Effector memory CD8-positive, alpha-beta T cell (primary cell): ENCODE measurements at regions not wholly inside any gene's neighbourhood (a gene's known extent, or its start where the extent isn't known, plus 50 kb on each side); places are given as distances from the start of the nearest gene placed in this dataset.
A peak's percentile ranks its signal among the peaks of the same experiment; 100 is the strongest.

ENCODE experiments used
- ATAC-seq: fragments of 150-1000 bp; cut with Tn5 transposase; replicated peaks from 2 replicates; pipeline ENCODE4 v1.10.0; 2021; ENCODE audit warnings: mild to moderate bottlenecking, moderate library complexity
- DNase-seq, 3 experiments: peaks; one replicate each; pipeline ENCODE4 v3.0.0; 2021
- H3K27ac Mint-ChIP-seq, 2 donors: one replicate each; pipeline ENCODE4 v1.8.0; 2022; ENCODE audit warnings: mild to moderate bottlenecking in 2 of 2, mixed read lengths in 2 of 2, moderate library complexity in 2 of 2
- H3K27me3 Mint-ChIP-seq, 2 donors: one replicate each; pipeline ENCODE4 v1.8.0; 2022; ENCODE audit warnings: mixed read lengths in 2 of 2
- H3K36me3 Mint-ChIP-seq: one replicate; pipeline ENCODE4 v1.8.0; 2022; ENCODE audit warnings: mild to moderate bottlenecking, moderate library complexity, mixed read lengths; ENCODE audit not compliant: insufficient read depth
- H3K4me1 Mint-ChIP-seq, 2 donors: one replicate each; pipeline ENCODE4 v1.8.0; 2022; ENCODE audit warnings: low read depth in 2 of 2, mixed read lengths in 2 of 2
- H3K4me3 Mint-ChIP-seq, 2 donors: one replicate each; pipeline ENCODE4 v1.8.0; 2022; ENCODE audit warnings: mild to moderate bottlenecking in 2 of 2, mixed read lengths in 2 of 2, moderate library complexity in 2 of 2
- H3K9me3 Mint-ChIP-seq, 2 donors: one replicate each; pipeline ENCODE4 v1.8.0; 2022; ENCODE audit warnings: mixed read lengths in 2 of 2

DNA sequence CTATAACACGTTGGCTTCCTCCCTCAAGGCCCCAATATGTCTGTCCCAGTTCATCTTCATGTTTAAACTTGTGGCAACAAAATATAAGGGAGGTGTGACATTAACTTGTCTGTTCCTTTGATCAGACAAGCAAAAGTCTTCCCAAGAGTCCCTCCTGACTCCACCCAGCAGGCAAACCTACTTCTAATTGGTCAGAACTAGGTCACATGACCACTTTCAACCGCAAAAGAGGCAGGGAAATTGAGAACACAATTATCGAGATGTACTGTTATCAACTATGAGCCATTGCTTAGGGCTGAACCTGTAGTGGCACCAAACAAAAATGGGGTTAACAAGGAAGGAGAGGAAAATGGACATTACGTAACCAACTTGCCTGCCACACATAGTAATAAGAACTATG lies 246.8 kb upstream of the TET2 start:
- Mint-ChIP-seq H3K9me3 (peaks cover 0 to 1% of the 10 kb centered on the region in 2 donors), H3K4me3 (no peak overlapping the region), H3K27ac (no peak overlapping the region), H3K4me1 (peaks cover 0 to 5% of the 10 kb centered on the region in 2 donors), H3K27me3 (no peaks in the 10 kb centered on the region), H3K36me3 (no peaks in the 10 kb centered on the region)
- ATAC-seq (no peak), DNase-seq (no peak)

DNA sequence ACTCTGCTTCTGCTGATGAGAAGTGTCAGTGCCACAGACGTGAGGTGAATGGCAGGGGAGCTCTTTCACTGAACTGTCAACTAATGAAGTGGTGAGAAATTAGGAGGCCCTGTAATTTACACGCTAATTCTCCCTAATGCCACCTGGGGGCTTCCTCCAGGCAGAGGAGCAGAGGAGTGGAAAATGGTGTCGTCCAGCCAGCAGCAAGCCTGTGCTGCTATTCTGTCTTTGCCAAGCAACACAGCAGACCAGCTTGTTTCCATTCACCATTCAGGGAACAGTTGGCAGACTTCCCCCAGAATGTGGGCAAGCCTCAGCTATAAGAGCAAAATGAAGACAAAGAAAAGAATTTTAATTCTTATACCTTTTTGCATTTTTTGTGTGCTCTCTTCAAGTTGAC lies 245.2 kb upstream of the TET2 start:
- DNase-seq (no peak), ATAC-seq (no peak)
- no peaks in the 10 kb centered on the region for H3K36me3 Mint-ChIP-seq
- H3K4me1 Mint-ChIP-seq: peaks cover 0 to 5% of the 10 kb centered on the region in 2 donors
- H3K4me3 Mint-ChIP-seq: no peak overlapping the region
- peaks cover 0 to 1% of the 10 kb centered on the region in 2 donors for H3K9me3 Mint-ChIP-seq
- H3K27me3 Mint-ChIP-seq: no peaks in the 10 kb centered on the region
- no peak overlapping the region for H3K27ac Mint-ChIP-seq

DNA sequence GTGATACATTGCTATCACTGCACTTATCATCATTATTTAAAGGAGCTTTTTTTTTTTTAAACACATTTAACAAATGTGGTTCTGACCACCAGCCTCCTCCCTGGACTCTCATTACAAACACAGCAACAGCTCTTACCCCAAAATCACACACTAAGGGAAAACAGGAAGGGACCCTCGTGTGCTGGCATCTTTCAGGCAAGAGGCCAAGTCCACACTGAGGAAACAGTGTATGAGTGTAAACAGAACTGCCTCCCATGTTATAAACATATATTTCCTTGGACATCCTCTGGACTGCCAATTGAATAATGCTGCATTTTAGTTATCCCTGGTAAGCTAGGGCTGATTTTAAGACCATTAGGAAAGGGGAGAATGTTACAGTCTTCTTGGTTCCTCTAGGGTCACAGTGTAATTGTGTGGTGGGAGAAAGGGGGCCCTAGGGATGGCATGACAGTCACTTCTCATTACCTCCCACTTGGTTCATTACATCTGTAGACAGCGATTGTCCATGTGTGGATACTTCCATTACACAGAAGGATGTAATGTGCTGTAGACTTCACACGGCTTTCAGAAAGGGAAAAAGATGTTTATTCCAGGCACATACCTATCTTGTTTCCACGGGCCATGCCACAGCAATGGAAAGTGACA lies 244.6 kb upstream of the TET2 start:
- H3K27ac Mint-ChIP-seq: no peak overlapping the region

GRCh38 chr4:104905065-104905464 lies 241.6 kb upstream of the TET2 start:
- H3K27ac Mint-ChIP-seq: no peak overlapping the region
- H3K9me3 Mint-ChIP-seq: peaks cover 0 to 1% of the 10 kb centered on the region in 2 donors
- no peaks in the 10 kb centered on the region for H3K27me3 Mint-ChIP-seq
- no peaks in the 10 kb centered on the region for H3K36me3 Mint-ChIP-seq
- no peak for ATAC-seq
- peaks cover 0 to 5% of the 10 kb centered on the region in 2 donors for H3K4me1 Mint-ChIP-seq
- no peak for DNase-seq
- H3K4me3 Mint-ChIP-seq: no peak overlapping the region

More for the DNA sequence above, 244.6 kb upstream of the TET2 start:
- ATAC-seq (no peak), DNase-seq (no peak)
- Mint-ChIP-seq H3K27me3 (no peaks in the 10 kb centered on the region), H3K36me3 (no peaks in the 10 kb centered on the region), H3K4me1 (peaks cover 0 to 5% of the 10 kb centered on the region in 2 donors), H3K4me3 (no peak overlapping the region), H3K9me3 (peaks cover 0 to 1% of the 10 kb centered on the region in 2 donors)

GRCh38 chr4:104905546-104905945 lies 241.1 kb upstream of the TET2 start:
- Mint-ChIP-seq H3K36me3 (no peaks in the 10 kb centered on the region), H3K27ac (no peak overlapping the region), H3K4me1 (peaks cover 0 to 5% of the 10 kb centered on the region in 2 donors), H3K9me3 (peaks cover 0 to 1% of the 10 kb centered on the region in 2 donors), H3K4me3 (no peak overlapping the region), H3K27me3 (no peaks in the 10 kb centered on the region)
- ATAC-seq: no peak
- DNase-seq: no peak

GRCh38 chr4:104906276-104906675 lies 240.4 kb upstream of the TET2 start:
- ATAC-seq (no peak), DNase-seq (no peak)
- H3K27me3 Mint-ChIP-seq: no peaks in the 10 kb centered on the region
- no peaks in the 10 kb centered on the region for H3K36me3 Mint-ChIP-seq
- no peak overlapping the region for H3K4me3 Mint-ChIP-seq
- H3K27ac Mint-ChIP-seq: no peak overlapping the region
- H3K9me3 Mint-ChIP-seq: peaks cover 0 to 3% of the 10 kb centered on the region in 2 donors
- peaks cover 0 to 5% of the 10 kb centered on the region in 2 donors for H3K4me1 Mint-ChIP-seq

GRCh38 chr4:104907074-104907649 lies 239.5 kb upstream of the TET2 start:
- Mint-ChIP-seq H3K9me3 (peaks cover 0 to 3% of the 10 kb centered on the region in 2 donors), H3K4me1 (peaks cover 0 to under 1% of the 10 kb centered on the region in 2 donors), H3K27me3 (no peaks in the 10 kb centered on the region), H3K36me3 (no peaks in the 10 kb centered on the region), H3K4me3 (no peak overlapping the region), H3K27ac (no peak overlapping the region)
- no peak for ATAC-seq
- no peak for DNase-seq

- Mint-ChIP-seq H3K4me1 (no peaks in the 10 kb centered on the region), H3K36me3 (no peaks in the 10 kb centered on the region), H3K27ac (no peak overlapping the region), H3K4me3 (no peak overlapping the region), H3K27me3 (no peaks in the 10 kb centered on the region), H3K9me3 (peaks cover 0 to 4% of the 10 kb centered on the region in 2 donors)
- no peak for ATAC-seq
- no peak for DNase-seq
These were observed 238.7 kb upstream of the TET2 start for GRCh38 chr4:104907991-104908390.

- Mint-ChIP-seq H3K27me3 (no peaks in the 10 kb centered on the region), H3K9me3 (peaks cover 0 to 4% of the 10 kb centered on the region in 2 donors), H3K36me3 (no peaks in the 10 kb centered on the region), H3K4me1 (no peaks in the 10 kb centered on the region), H3K27ac (no peak overlapping the region), H3K4me3 (no peak overlapping the region)
- DNase-seq: no peak
- ATAC-seq: no peak
These were observed 237.3 kb upstream of the TET2 start for GRCh38 chr4:104909376-104909775.

DNA sequence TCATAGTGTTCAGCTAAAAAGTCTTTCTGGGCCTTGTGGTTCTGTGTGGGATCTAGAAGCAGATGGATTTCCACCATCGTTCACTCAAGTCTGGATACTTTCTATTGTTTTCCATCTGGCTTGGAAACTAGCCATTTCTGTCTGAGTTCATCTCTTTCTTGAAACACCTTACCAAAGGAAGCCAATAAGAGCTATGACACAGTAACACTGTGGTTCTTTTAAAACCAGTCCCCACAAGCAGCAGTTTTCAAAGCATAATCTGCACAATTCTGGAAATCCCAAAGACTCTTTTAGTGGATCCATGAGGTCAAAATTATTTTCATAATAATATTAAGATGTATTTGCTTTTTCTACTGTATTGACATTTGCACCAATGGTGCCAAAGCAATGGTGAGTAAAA lies 234.2 kb upstream of the TET2 start:
- Mint-ChIP-seq H3K27me3 (no peaks in the 10 kb centered on the region), H3K9me3 (peaks cover 0 to 5% of the 10 kb centered on the region in 2 donors), H3K4me3 (no peak overlapping the region), H3K27ac (no peak overlapping the region), H3K36me3 (no peaks in the 10 kb centered on the region), H3K4me1 (no peaks in the 10 kb centered on the region)
- ATAC-seq (no peak), DNase-seq (no peak)

- peaks cover 0 to 5% of the 10 kb centered on the region in 2 donors for H3K9me3 Mint-ChIP-seq
- no peaks in the 10 kb centered on the region for H3K4me1 Mint-ChIP-seq
- no peak overlapping the region for H3K4me3 Mint-ChIP-seq
- no peak overlapping the region for H3K27ac Mint-ChIP-seq
- ATAC-seq: no peak
- no peak for DNase-seq
- H3K36me3 Mint-ChIP-seq: no peaks in the 10 kb centered on the region
- H3K27me3 Mint-ChIP-seq: no peaks in the 10 kb centered on the region
These were observed 231.3 kb upstream of the TET2 start for GRCh38 chr4:104915373-104915772.

DNA sequence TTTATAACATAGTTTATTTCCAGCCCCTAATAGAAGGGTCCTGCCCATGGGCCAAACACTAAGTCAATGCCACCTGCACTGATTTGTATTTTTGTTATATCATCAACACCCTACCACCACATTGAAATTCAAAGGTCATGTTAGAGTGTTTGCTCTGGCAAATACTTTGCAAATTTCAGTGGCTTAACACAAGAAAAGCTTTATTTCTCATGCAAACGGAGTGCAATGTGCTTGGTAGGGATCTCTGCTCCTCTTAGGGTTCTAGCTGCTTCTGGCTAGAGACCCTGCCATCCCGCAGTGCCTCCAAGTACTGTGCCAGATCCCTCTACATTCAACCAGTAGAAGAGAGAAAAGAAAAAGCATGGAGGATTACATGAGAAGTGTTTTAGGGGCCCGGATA lies 230.8 kb upstream of the TET2 start:
- ATAC-seq (no peak), DNase-seq (no peak)
- Mint-ChIP-seq H3K27ac (no peak overlapping the region), H3K4me3 (no peak overlapping the region), H3K4me1 (no peaks in the 10 kb centered on the region), H3K27me3 (no peaks in the 10 kb centered on the region), H3K36me3 (no peaks in the 10 kb centered on the region), H3K9me3 (peaks cover 0 to 5% of the 10 kb centered on the region in 2 donors)

GRCh38 chr4:104919406-104919805 lies 227.3 kb upstream of the TET2 start:
- no peak for DNase-seq
- ATAC-seq: no peak
- no peak overlapping the region for H3K27ac Mint-ChIP-seq
- no peak overlapping the region for H3K4me3 Mint-ChIP-seq
- H3K36me3 Mint-ChIP-seq: no peaks in the 10 kb centered on the region
- no peaks in the 10 kb centered on the region for H3K4me1 Mint-ChIP-seq
- H3K27me3 Mint-ChIP-seq: no peaks in the 10 kb centered on the region
- H3K9me3 Mint-ChIP-seq: peaks cover 0 to 1% of the 10 kb centered on the region in 2 donors

DNA sequence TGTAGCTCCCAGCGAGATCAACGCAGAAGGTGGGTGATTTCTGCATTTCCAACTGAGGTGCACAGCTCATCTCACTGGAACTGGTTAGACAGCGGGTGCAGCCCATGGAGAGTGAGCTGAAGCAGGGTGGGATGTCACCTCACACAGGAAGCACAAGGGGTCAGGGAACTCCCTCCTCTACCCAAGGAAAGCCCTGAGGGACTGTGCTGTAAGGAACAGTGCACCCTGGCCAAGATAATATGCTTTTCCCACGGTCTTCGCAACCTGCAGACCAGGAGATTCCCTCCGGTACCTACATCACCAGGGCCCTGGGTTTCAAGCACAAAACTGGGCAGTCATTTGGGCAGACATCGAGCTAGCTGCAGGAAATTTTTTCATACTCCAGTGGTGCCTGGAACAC lies 216.4 kb upstream of the TET2 start:
- DNase-seq: no peak
- peak overlapping the region in 1 of 2 donors; percentile 9 for H3K27ac Mint-ChIP-seq
- H3K27me3 Mint-ChIP-seq: no peaks in the 10 kb centered on the region
- H3K4me3 Mint-ChIP-seq: peak overlapping the region in 1 of 2 donors; percentile 65
- H3K9me3 Mint-ChIP-seq: peaks cover 0 to 15% of the 10 kb centered on the region in 2 donors
- no peak for ATAC-seq
- no peaks in the 10 kb centered on the region for H3K36me3 Mint-ChIP-seq
- H3K4me1 Mint-ChIP-seq: peaks cover 8 to 12% of the 10 kb centered on the region in 2 donors
